HepG2 (cell line): ENCODE measurements at regions not wholly inside any gene's neighbourhood (a gene's known extent, or its start where the extent isn't known, plus 50 kb on each side); places are given as distances from the start of the nearest gene placed in this dataset.

Source experiments
- ATAC-seq: fragments of 200-7000 bp; cut with Tn5 transposase; 3 replicates; pipeline ENCODE4 v1.9.1; 2020; ENCODE audit warnings: mild to moderate bottlenecking, moderate library complexity
- BruUV-seq: library from RNA; stranded (reverse); fragments of 400-500 nt; replicated peaks from 2 replicates; lab custom pipeline; 2021; lab: Mats Ljungman, UMichigan
- CTCF ChIA-PET: fragments of 300-600 bp; formaldehyde crosslinking; extraction: SDS; loops from one replicate; lab custom pipeline; 2021; ENCODE audit warnings: low total read pairs, inconsistent platforms, low intra/inter-chr PET ratio; lab: Yijun Ruan, JAX
- POLR2A ChIA-PET: fragments of 350-600 bp; sonication (Branson Sonifier 250); formaldehyde crosslinking; loops from one replicate; lab custom pipeline; 2020; ENCODE audit warnings: antibody characterized with exemption, inconsistent platforms; lab: Yijun Ruan, JAX
- DNase-seq: peaks from one replicate; pipeline ENCODE4 v3.0.0-alpha.2; 2015; ENCODE audit warnings: low spot score
- FAIRE-seq: peaks from 3 replicates; lab custom pipeline; 2011; peaks lifted over from hg19 to GRCh38; lab: Jason Lieb, UNC
- H2AFZ ChIP-seq: one replicate; pipeline ENCODE4 v1.6.1; 2011; ENCODE audit warnings: low read length, inconsistent platforms
- H3K27ac ChIP-seq: fragments of 300-600 bp; 3 replicates; pipeline ENCODE4 v1.8.0; 2011; ENCODE audit warnings: mixed run types, mild to moderate bottlenecking, mixed read lengths, low read length, inconsistent platforms; ENCODE audit not compliant: insufficient read depth; ENCODE audit errors: extremely low read length
- H3K27me3 ChIP-seq, 2 experiments: fragments of 200-600 bp in 1 of 2; 2 replicates in 1 of 2; 3 replicates in 1 of 2; pipeline versions ENCODE4 v1.6.0 to v1.8.0; 2011; ENCODE audit warnings: low read length in 2 of 2, mild to moderate bottlenecking in 2 of 2, moderate library complexity in 2 of 2, inconsistent platforms in 1 of 2; ENCODE audit not compliant: insufficient read depth in 2 of 2, control insufficient read depth in 1 of 2
- H3K36me3 ChIP-seq, 2 experiments: fragments of 200-600 bp in 1 of 2; replicated peaks in 1 of 2; 2 replicates in 1 of 2; 3 replicates in 1 of 2; pipeline versions ENCODE4 v1.5.1 to v1.8.0; 2011; ENCODE audit warnings: low read length in 2 of 2, inconsistent platforms in 1 of 2; ENCODE audit not compliant: insufficient read depth in 2 of 2, control insufficient read depth in 1 of 2
- H3K4me1 ChIP-seq: 2 replicates; pipeline ENCODE4 v1.5.1; 2012; ENCODE audit warnings: low read length, inconsistent platforms; ENCODE audit not compliant: insufficient read depth
- H3K4me2 ChIP-seq: 2 replicates; pipeline ENCODE4 v1.6.0; 2011; ENCODE audit warnings: low read depth, low read length, inconsistent platforms
- H3K4me3 ChIP-seq, 3 experiments: fragments of 200-600 bp in 1 of 3; sonication (generic), shearing (Covaris generic) in 1 of 3; replicated peaks in 1 of 3; 2 replicates each; pipeline ENCODE4 v1.5.1; 2011 to 2016; ENCODE audit warnings: low read length in 3 of 3, inconsistent platforms in 2 of 3, low read depth in 2 of 3, mild to moderate bottlenecking in 2 of 3, control low read depth in 1 of 3, mixed read lengths in 1 of 3; ENCODE audit not compliant: insufficient read depth in 1 of 3
- H3K79me2 ChIP-seq: one replicate; pipeline ENCODE4 v1.6.1; 2011; ENCODE audit warnings: low read length, inconsistent platforms; ENCODE audit not compliant: insufficient read depth
- H3K9ac ChIP-seq: 2 replicates; pipeline ENCODE4 v1.6.0; 2011; ENCODE audit warnings: mild to moderate bottlenecking, low read depth, low read length, inconsistent platforms; ENCODE audit not compliant: insufficient read depth
- H3K9me3 ChIP-seq: 2 replicates; pipeline ENCODE4 v1.5.1; 2012; ENCODE audit warnings: mild to moderate bottlenecking, low read length
- H4K20me1 ChIP-seq: 2 replicates; pipeline ENCODE4 v1.6.0; 2011; ENCODE audit warnings: inconsistent platforms, mild to moderate bottlenecking, low read length, moderate library complexity; ENCODE audit not compliant: insufficient read depth
- HDAC1 ChIP-seq: sonication (generic); formaldehyde crosslinking; IDR thresholded peaks from 2 replicates; pipeline ENCODE4 v1.5.1; 2020; ENCODE audit warnings: mild to moderate bottlenecking, missing genetic modification reagents
- HNRNPH1 ChIP-seq: fragments of 200-400 bp; formaldehyde crosslinking; optimal IDR thresholded peaks from 2 replicates; pipeline ENCODE3; 2017; ENCODE audit warnings: mild to moderate bottlenecking, low read depth, low read length
- NCOA2 ChIP-seq: sonication (generic); formaldehyde crosslinking; IDR thresholded peaks from 2 replicates; pipeline ENCODE4 v1.8.0; 2022; ENCODE audit warnings: inconsistent platforms
- PRPF4 ChIP-seq: fragments of 200-400 bp; formaldehyde crosslinking; IDR thresholded peaks from 2 replicates; pipeline ENCODE4 v1.6.1; 2016; ENCODE audit warnings: low read length, low read depth; ENCODE audit not compliant: poor library complexity, severe bottlenecking
- SALL1 ChIP-seq: sonication (generic); formaldehyde crosslinking; IDR thresholded peaks from 2 replicates; pipeline ENCODE4 v1.8.0; 2022; ENCODE audit warnings: mild to moderate bottlenecking, missing genetic modification reagents
- SMARCE1 ChIP-seq: fragments of 450-650 bp; IDR thresholded peaks from 2 replicates; pipeline ENCODE4 v1.6.1; 2017; ENCODE audit warnings: borderline replicate concordance
- YY1 ChIP-seq: IDR thresholded peaks from 2 replicates; pipeline ENCODE4 v1.6.1; 2011; ENCODE audit warnings: low read length, low read depth, moderate library complexity, mild to moderate bottlenecking; ENCODE audit not compliant: insufficient read depth, insufficient replicate concordance
- ZNF234 ChIP-seq: sonication (generic); formaldehyde crosslinking; conservative IDR thresholded peaks from 2 replicates; pipeline ENCODE4 v1.5.1; 2020; ENCODE audit warnings: mild to moderate bottlenecking, missing genetic modification reagents
- ZNF256 ChIP-seq: sonication (generic); formaldehyde crosslinking; conservative IDR thresholded peaks from 2 replicates; pipeline ENCODE4 v1.4.0; 2020; ENCODE audit warnings: missing genetic modification reagents
- ZNF30 ChIP-seq: sonication (generic); formaldehyde crosslinking; IDR thresholded peaks from 2 replicates; pipeline ENCODE4 v1.5.0; 2020; ENCODE audit warnings: mild to moderate bottlenecking, missing genetic modification reagents
- ZNF326 ChIP-seq: sonication (generic); formaldehyde crosslinking; IDR thresholded peaks from 2 replicates; pipeline ENCODE4 v1.4.0; 2020; ENCODE audit warnings: missing genetic modification reagents, borderline replicate concordance
- ZNF564 ChIP-seq: sonication (generic); formaldehyde crosslinking; IDR thresholded peaks from 2 replicates; pipeline ENCODE4 v1.8.1; 2023; ENCODE audit warnings: mild to moderate bottlenecking, missing genetic modification reagents
- ZNF598 ChIP-seq: sonication (generic); formaldehyde crosslinking; IDR thresholded peaks from 2 replicates; pipeline ENCODE4 v1.5.1; 2020; ENCODE audit warnings: mild to moderate bottlenecking, missing genetic modification reagents, borderline replicate concordance
- ZNF674 ChIP-seq: sonication (generic); formaldehyde crosslinking; IDR thresholded peaks from 2 replicates; pipeline ENCODE4 v1.5.0; 2020; ENCODE audit warnings: low read depth, mild to moderate bottlenecking, missing genetic modification reagents
- ZNF737 ChIP-seq: sonication (generic); formaldehyde crosslinking; IDR thresholded peaks from 2 replicates; pipeline ENCODE4 v1.5.0; 2020; ENCODE audit warnings: missing genetic modification reagents, mild to moderate bottlenecking, borderline replicate concordance
- WGBS: methylation state at CpG from one replicate; pipeline ENCODE4 v1.1.6; 2017; ENCODE audit warnings: low lambda C conversion rate; 5-methylcytosine and 5-hydroxymethylcytosine counted together
- in situ Hi-C: cut with HindIII; loops from 2 replicates; pipeline ENCODE4 v1.10.0; 2017; ENCODE audit warnings: low pct_unique_long_range_greater_than_20kb; ENCODE audit not compliant: extremely low pct_ligation_motif_present
- intact Hi-C: fragments of 100-400 bp; cut with micrococcal nuclease; formaldehyde crosslinking; loops from one replicate; pipeline ENCODE4 v1.10.0; 2022; ENCODE audit not compliant: unreplicated experiment
- TF ChIP-seq, protein P1 (sequence below): sonication (generic); formaldehyde crosslinking; IDR thresholded peaks from 2 replicates; pipeline ENCODE4 v1.4.0; 2020; ENCODE audit warnings: missing genetic modification reagents, borderline replicate concordance
- TF ChIP-seq, protein P2 (sequence below): fragments of 450-650 bp; IDR thresholded peaks from 2 replicates; pipeline ENCODE4 v1.6.1; 2016
- TF ChIP-seq, protein P3 (sequence below): sonication (generic); formaldehyde crosslinking; IDR thresholded peaks from 2 replicates; pipeline ENCODE4 v1.5.0; 2020; ENCODE audit warnings: mild to moderate bottlenecking, missing genetic modification reagents
- TF ChIP-seq, protein P4 (sequence below): sonication (generic); formaldehyde crosslinking; IDR thresholded peaks from 2 replicates; pipeline ENCODE4 v1.5.0; 2020; ENCODE audit warnings: missing genetic modification reagents, mild to moderate bottlenecking, borderline replicate concordance

DNA sequence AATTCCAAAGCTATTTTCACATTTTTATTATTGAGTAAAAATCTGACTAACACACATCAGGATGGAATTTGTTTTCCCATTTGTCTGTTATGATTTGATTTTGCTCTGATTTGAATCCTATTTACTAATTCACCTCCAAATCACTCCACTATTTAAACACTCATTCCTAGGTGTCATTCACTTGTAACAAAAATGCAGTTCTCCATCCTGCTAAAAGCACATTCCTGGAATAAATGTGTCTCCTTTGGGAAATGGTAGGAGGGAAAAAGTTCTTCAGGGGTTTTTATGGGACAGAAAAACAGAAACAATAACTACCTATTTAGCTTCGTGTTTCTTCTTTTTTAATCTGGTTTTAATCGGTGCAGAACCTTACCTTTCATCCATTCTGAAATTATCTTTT, 494.1 kb upstream of the CITED2 start:
- no peaks in the 10 kb centered on the region for H3K9me3 ChIP-seq
- POLR2A ChIA-PET, result no interaction called here
- no peak overlapping the region for H3K4me2 ChIP-seq
- H3K79me2 ChIP-seq, result no peaks in the 10 kb centered on the region
- FAIRE-seq (no peak), ATAC-seq (no peak), DNase-seq (no peak)
- no peaks in the 10 kb centered on the region for H3K4me1 ChIP-seq
- BruUV-seq, result no TSS peak
- WGBS, result 20% methylated on average over 2 of the region's 2 CpGs
- no peak overlapping the region for H3K27ac ChIP-seq
- TF ChIP-seq SALL1 (no peak), ZNF234 (CRISPR knock-in tag) (no peak), SMARCE1 (no peak), ZNF674 (CRISPR knock-in tag) (no peak), ZNF256 (CRISPR knock-in tag) (no peak), PRPF4 (no peak), ZNF326 (CRISPR knock-in tag) (no peak), HNRNPH1 (no peak), ZNF598 (CRISPR knock-in tag) (no peak), NCOA2 (CRISPR knock-in tag) (no peak), HDAC1 (CRISPR knock-in tag) (no peak), YY1 (no peak), ZNF30 (CRISPR knock-in tag) (no peak), ZNF564 (CRISPR knock-in tag) (no peak), ZNF737 (CRISPR knock-in tag) (no peak)
- TF ChIP-seq, protein P1, sequence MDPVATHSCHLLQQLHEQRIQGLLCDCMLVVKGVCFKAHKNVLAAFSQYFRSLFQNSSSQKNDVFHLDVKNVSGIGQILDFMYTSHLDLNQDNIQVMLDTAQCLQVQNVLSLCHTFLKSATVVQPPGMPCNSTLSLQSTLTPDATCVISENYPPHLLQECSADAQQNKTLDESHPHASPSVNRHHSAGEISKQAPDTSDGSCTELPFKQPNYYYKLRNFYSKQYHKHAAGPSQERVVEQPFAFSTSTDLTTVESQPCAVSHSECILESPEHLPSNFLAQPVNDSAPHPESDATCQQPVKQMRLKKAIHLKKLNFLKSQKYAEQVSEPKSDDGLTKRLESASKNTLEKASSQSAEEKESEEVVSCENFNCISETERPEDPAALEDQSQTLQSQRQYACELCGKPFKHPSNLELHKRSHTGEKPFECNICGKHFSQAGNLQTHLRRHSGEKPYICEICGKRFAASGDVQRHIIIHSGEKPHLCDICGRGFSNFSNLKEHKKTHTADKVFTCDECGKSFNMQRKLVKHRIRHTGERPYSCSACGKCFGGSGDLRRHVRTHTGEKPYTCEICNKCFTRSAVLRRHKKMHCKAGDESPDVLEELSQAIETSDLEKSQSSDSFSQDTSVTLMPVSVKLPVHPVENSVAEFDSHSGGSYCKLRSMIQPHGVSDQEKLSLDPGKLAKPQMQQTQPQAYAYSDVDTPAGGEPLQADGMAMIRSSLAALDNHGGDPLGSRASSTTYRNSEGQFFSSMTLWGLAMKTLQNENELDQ (CRISPR knock-in tag), result no peak
- TF ChIP-seq, protein P2, sequence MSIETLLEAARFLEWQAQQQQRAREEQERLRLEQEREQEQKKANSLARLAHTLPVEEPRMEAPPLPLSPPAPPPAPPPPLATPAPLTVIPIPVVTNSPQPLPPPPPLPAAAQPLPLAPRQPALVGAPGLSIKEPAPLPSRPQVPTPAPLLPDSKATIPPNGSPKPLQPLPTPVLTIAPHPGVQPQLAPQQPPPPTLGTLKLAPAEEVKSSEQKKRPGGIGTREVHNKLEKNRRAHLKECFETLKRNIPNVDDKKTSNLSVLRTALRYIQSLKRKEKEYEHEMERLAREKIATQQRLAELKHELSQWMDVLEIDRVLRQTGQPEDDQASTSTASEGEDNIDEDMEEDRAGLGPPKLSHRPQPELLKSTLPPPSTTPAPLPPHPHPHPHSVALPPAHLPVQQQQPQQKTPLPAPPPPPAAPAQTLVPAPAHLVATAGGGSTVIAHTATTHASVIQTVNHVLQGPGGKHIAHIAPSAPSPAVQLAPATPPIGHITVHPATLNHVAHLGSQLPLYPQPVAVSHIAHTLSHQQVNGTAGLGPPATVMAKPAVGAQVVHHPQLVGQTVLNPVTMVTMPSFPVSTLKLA, result no peak
- TF ChIP-seq, protein P3, sequence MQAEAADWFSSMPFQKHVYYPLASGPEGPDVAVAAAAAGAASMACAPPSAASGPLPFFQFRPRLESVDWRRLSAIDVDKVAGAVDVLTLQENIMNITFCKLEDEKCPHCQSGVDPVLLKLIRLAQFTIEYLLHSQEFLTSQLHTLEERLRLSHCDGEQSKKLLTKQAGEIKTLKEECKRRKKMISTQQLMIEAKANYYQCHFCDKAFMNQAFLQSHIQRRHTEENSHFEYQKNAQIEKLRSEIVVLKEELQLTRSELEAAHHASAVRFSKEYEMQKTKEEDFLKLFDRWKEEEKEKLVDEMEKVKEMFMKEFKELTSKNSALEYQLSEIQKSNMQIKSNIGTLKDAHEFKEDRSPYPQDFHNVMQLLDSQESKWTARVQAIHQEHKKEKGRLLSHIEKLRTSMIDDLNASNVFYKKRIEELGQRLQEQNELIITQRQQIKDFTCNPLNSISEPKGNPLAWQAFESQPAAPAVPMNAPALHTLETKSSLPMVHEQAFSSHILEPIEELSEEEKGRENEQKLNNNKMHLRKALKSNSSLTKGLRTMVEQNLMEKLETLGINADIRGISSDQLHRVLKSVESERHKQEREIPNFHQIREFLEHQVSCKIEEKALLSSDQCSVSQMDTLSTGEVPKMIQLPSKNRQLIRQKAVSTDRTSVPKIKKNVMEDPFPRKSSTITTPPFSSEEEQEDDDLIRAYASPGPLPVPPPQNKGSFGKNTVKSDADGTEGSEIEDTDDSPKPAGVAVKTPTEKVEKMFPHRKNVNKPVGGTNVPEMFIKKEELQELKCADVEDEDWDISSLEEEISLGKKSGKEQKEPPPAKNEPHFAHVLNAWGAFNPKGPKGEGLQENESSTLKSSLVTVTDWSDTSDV (CRISPR knock-in tag), result no peak
- TF ChIP-seq, protein P4, sequence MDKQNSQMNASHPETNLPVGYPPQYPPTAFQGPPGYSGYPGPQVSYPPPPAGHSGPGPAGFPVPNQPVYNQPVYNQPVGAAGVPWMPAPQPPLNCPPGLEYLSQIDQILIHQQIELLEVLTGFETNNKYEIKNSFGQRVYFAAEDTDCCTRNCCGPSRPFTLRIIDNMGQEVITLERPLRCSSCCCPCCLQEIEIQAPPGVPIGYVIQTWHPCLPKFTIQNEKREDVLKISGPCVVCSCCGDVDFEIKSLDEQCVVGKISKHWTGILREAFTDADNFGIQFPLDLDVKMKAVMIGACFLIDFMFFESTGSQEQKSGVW, result no peak
- intact Hi-C loops, result no loop called here
- H3K4me3 ChIP-seq, result no peak overlapping the region
- in situ Hi-C loops, result no loop called here
- no peaks in the 10 kb centered on the region for H4K20me1 ChIP-seq
- CTCF ChIA-PET, result no interaction called here
- H3K27me3 ChIP-seq, result no peaks in the 10 kb centered on the region
- H3K36me3 ChIP-seq, result no peaks in the 10 kb centered on the region
- H2AFZ ChIP-seq, result no peak overlapping the region
- no peak overlapping the region for H3K9ac ChIP-seq
